GM18498 (cell line): ENCODE measurements at regions not wholly inside any gene's neighbourhood (a gene's known extent, or its start where the extent isn't known, plus 50 kb on each side); places are given as distances from the start of the nearest gene placed in this dataset.

ENCODE experiments used
- ATAC-seq: cut with Tn5 transposase; IDR thresholded peaks from one replicate; pipeline ENCODE4 v1.9.1; 2021; ENCODE audit warnings: mild to moderate bottlenecking, moderate library complexity; ENCODE audit not compliant: unreplicated experiment

GRCh38 chr13:67763384-67763783, 533.2 kb upstream of the PCDH9 start:
- no peak for ATAC-seq

GRCh38 chr13:67758975-67759374, 528.8 kb upstream of the PCDH9 start:
- ATAC-seq, result no peak

GRCh38 chr13:67754012-67754411, 523.9 kb upstream of the PCDH9 start:
- no peak for ATAC-seq

GRCh38 chr13:67752759-67753158, 522.6 kb upstream of the PCDH9 start:
- no peak for ATAC-seq

GRCh38 chr13:67742478-67742877, 512.3 kb upstream of the PCDH9 start:
- no peak for ATAC-seq

DNA sequence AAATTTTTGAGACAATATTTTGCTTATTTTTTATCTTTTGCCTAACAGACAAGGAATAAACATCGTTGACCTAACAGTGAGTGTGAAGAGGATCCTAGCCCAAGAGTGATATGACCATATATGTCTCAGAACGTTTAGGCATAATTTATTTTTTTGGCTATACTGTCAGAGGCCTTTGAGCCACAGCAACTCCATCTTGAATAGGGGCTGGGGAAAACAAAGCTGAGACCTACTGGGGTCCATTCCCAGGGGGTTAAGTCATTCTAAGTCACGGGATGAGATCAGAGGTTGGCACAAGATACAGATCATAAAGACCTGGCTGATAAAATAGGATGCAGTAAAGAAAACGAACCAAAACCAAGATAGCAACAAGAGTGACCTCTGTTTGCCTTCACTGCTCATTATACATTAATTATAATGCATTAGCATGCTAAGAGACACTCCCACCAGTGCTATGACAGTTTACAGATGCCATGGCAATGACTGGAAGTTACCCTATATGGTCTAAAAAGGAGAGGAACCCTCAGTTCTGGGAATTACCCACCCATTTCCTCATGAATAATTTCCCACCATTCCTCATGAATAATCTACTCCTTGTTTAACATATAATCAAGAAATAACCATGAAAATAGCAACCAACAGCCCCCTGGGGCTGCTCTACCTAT, 510.9 kb upstream of the PCDH9 start:
- no peak for ATAC-seq

DNA sequence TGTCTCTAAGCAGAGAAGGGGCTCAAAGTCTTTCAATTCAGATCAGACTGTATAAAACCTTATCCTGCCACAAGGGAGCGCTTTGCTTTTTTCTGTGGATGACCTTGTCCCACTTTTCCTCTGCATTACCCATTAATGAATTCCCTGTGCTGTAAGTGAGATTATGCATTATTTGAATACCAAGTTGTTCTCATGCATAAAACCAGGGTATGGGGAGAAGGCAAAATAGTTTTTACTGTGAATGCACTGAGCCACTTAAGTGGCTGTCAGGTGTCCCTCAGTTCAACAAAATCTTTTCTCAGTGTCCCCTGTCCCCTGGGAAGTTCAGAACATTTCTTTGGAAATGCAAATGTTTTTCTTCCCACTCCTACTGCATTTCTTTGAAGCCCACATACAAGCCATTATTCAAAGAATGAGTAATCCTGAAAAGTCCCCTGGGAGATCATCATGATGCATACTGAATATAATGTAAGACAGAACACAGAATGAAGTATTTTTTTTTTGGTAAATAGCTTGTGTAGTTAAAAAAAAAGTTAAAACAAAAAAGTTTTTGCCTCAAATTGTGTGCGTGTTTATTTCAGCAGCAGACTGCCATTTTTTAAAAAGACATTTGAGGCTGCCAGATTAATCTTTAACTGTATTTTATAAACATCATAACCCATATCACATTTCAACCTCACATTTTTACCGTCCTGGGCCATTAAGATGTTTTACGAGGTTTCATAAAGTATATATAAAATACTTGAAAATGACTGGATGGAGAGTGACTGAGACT, 506.7 kb upstream of the PCDH9 start:
- no peak for ATAC-seq

- ATAC-seq, result no peak
Observed at GRCh38 chr13:67735651-67736050, 505.5 kb upstream of the PCDH9 start.

DNA sequence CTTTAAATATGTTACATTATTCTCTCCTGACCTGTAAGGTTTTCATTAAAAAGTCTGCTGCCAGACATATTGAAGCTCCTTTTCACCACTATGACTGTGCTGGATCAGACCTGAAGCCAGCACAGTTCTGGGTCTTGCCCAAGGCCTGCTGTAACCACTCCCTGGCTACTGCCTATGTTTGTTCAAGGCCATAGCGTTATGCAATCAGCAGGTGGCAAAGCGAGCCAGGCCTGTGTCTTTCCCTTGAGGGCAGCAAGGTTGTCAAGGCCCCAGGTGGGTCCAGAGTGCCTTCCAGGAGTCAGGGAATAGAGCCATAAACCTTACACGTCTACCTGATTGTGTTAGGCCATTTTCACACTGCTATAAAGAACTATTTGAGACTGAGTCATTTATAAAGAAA, 496.8 kb upstream of the PCDH9 start:
- ATAC-seq, result no peak

DNA sequence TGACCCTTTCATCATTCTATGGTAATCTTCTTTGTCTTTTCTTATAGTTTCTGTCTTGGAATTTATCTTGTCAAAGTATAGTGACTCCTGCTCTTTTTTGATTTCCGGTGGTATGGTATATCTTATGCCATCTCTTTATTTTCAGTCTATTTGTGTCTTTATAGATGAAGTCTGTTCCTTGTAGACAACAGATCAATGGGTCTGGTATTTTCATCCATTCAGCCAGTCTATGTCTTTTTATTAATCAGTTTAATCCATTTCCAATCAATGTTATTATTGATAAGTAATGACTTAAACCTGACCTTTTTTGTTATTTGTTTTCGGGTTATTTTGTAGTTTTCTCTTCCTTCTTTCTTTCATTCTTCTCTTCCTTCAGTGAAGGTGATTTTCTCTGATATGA, 495.9 kb upstream of the PCDH9 start:
- no peak for ATAC-seq

DNA sequence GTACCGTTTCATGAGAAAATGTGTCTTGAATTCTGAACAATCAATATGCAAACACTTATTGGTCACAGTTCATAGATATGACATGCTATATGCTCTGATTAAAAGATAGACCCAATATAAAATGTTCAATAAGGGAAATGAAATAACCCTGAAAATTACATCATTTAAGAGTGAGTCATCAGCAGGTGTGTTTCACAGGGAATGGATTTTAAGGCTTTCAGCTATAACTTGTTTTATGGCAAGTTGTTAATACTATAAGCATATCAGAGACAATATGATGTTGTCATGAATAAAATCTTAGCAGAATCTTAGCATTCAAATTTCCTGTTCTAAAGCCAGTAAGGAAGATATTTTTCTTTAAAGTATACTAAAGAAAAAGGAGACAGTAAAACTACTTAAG, 483.4 kb upstream of the PCDH9 start:
- ATAC-seq, result no peak

DNA sequence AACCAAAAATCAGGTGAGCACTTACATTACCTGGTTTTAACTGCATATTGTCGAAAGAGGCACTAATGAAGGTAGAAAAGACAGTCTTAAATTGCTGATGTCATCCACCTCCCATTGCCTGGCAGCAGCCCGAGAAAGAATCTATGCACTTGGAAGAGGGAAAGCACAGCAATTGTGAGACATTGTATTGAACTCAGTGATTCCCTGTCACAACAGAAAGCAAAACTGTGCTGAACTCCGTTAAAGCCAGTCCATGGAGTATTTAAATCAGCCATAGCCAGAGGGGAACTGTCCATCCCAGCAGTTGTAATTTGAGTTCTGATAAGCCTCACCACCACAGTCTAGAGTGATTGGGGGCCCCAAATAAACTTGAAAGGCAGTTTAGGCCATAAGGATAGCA, 466.6 kb upstream of the PCDH9 start:
- ATAC-seq, result no peak

GRCh38 chr13:67664502-67664901, 434.4 kb upstream of the PCDH9 start:
- no peak for ATAC-seq

DNA sequence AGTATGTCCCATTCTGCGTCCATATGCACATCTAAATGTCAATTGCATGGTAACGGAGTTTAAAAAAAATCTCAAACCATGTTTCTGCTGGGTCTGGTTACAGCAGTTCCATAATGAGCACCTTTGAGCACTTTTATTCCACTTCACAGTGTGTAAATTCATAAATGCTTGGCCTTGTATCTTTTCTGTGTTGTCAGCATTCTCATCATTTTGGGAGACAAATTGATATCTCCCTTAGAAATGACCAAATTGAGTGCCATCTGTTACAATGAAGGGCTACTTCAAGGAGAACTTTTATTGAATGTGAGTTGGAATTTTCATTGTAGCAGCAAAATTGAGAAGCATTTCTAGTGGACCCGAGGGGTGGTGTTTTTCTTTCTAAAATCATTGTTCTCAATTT, 432.9 kb upstream of the PCDH9 start:
- ATAC-seq, result no peak

DNA sequence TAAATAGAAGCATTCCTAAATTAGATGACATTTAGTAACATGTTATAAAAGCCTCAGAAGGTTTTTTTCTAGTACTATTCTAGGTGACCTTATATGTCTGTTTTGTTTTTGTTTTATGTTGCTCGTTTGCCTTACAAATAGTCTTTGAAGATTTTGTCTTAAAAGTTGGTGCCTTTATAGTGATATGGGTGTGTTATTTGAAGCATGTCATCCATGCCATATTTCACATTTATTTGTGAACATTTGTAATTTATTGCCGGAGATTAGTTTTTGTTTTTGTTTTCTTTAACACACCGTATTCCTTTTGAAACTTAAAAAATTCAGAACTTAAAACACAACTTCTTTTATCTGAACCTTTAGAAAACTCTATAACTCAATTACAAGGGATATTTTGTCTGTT, 422.8 kb upstream of the PCDH9 start:
- ATAC-seq, result no peak

GRCh38 chr13:67651908-67652465, 421.9 kb upstream of the PCDH9 start:
- no peak for ATAC-seq

DNA sequence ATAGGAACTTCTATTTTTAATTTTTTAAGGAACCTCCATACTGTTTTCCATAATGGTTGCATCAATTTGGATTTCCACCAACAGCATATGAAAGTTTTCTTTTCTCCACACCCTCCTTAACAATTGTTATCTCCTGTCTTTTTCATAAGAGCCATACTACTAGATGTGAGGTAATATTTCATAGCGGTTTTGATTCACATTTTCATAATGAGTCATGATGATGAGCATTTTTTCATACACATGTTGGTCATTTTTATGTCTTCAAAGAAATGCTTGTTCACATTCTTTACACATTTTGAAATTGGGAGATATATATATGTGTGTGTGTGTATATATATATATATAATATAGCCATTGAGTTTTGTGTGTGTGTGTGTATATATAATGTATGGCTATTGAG, 420.3 kb upstream of the PCDH9 start:
- ATAC-seq, result no peak

GRCh38 chr13:67645874-67646467, 415.8 kb upstream of the PCDH9 start:
- ATAC-seq, result no peak

DNA sequence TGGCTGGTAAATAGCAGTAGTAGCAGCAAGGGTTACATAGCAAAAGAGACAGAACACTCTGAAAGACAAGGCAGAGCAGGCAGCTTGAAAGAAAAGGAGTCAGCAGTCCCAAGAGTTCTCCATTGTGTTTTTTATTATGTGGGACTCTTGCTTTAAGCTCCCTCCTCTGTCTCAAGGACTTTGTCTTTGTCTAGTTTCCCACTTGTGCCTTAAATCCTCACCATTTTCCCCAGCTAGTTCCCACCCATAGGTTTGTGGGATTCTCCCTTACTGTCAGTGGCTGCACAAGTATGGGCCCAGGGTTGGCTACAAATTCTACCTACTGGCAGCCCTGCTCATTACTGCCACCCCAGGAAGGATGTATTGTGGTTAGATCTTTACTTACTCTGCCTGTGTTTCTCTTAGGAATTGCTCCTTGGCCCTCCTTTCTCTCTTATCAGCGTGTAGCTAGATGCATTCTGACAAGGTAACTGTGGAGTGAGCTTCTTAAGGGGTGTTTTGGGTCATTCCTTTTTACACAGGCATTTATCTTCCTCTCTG, 413.4 kb upstream of the PCDH9 start:
- ATAC-seq, result no peak

DNA sequence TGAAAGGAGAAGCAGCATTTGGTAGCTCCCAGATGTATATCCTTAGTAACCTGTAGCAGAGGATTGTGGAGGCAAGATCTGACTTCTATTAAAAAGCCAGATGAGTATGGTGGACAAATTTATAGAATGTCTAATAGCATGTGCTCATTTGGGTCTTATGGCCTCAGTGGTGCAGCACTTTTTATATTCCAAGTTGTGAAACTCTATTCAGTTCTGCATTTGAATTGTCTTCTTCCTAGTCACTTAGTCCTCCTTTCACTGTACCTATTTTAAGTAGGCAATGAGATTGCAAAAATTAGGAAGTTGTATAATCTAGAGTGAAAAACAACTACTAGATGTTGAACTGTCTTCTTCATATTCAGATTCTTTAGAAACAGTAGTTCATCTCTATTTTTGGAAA, 412.5 kb upstream of the PCDH9 start:
- ATAC-seq, result no peak

GRCh38 chr13:67635754-67636153, 405.6 kb upstream of the PCDH9 start:
- ATAC-seq, result no peak

- ATAC-seq, result no peak
Observed at GRCh38 chr13:67632590-67632989, 402.5 kb upstream of the PCDH9 start.
